NCI-H526 treated with DMSO at 0.1 percent for 48 hours (cell line): ENCODE measurements at regions not wholly inside any gene's neighbourhood (a gene's known extent, or its start where the extent isn't known, plus 50 kb on each side); places are given as distances from the start of the nearest gene placed in this dataset.
"Not testable (repeated sequence)": the region's sequence is repeated elsewhere in the genome, so short reads cannot be mapped to it uniquely, and the experiment has no call there.

ENCODE experiments used
- DNase-seq: peaks from one replicate; lab custom pipeline; 2025; lab: John Stamatoyannopoulos, UW

GRCh38 chr3:75445234-75445633, 218.9 kb upstream of the FRG2C start:
- DNase-seq = not testable (repeated sequence)

- DNase-seq = not testable (repeated sequence)
Measured at GRCh38 chr3:75446948-75447347, 217.2 kb upstream of the FRG2C start.

GRCh38 chr3:75453328-75453727, 210.8 kb upstream of the FRG2C start:
- DNase-seq = not testable (repeated sequence)

GRCh38 chr3:75453839-75454238, 210.3 kb upstream of the FRG2C start:
- DNase-seq = not testable (repeated sequence)

GRCh38 chr3:75474530-75474929, 189.6 kb upstream of the FRG2C start:
- DNase-seq = not testable (repeated sequence)

GRCh38 chr3:75496600-75496999, 167.5 kb upstream of the FRG2C start:
- not testable (repeated sequence) for DNase-seq

- not testable (repeated sequence) for DNase-seq
Measured at GRCh38 chr3:75500357-75500756, 163.8 kb upstream of the FRG2C start.

GRCh38 chr3:75502171-75502570, 162.0 kb upstream of the FRG2C start:
- DNase-seq = not testable (repeated sequence)

- not testable (repeated sequence) for DNase-seq
Measured at GRCh38 chr3:75502769-75503756, 161.1 kb upstream of the FRG2C start.

GRCh38 chr3:75506603-75507002, 157.5 kb upstream of the FRG2C start:
- no peak for DNase-seq

GRCh38 chr3:75507956-75508355, 156.2 kb upstream of the FRG2C start:
- DNase-seq = not testable (repeated sequence)

GRCh38 chr3:75527657-75528056, 136.5 kb upstream of the FRG2C start:
- DNase-seq = not testable (repeated sequence)

GRCh38 chr3:75552095-75552494, 112.0 kb upstream of the FRG2C start:
- DNase-seq = not testable (repeated sequence)

- DNase-seq = not testable (repeated sequence)
Measured at GRCh38 chr3:75564427-75564826, 99.7 kb upstream of the FRG2C start.

GRCh38 chr3:75572303-75572702, 91.8 kb upstream of the FRG2C start:
- not testable (repeated sequence) for DNase-seq

- not testable (repeated sequence) for DNase-seq
Measured at GRCh38 chr3:75579091-75579490, 85.0 kb upstream of the FRG2C start.

GRCh38 chr3:75579536-75579935, 84.6 kb upstream of the FRG2C start:
- DNase-seq = not testable (repeated sequence)

- DNase-seq = not testable (repeated sequence)
Measured at GRCh38 chr3:75579981-75580782, 83.9 kb upstream of the FRG2C start.

- DNase-seq = not testable (repeated sequence)
Measured at GRCh38 chr3:75582536-75582935, 81.6 kb upstream of the FRG2C start.

GRCh38 chr3:75583116-75583515, 81.0 kb upstream of the FRG2C start:
- not testable (repeated sequence) for DNase-seq

- DNase-seq = not testable (repeated sequence)
Measured at GRCh38 chr3:75587695-75588094, 76.4 kb upstream of the FRG2C start.

GRCh38 chr3:75590382-75590781, 73.7 kb upstream of the FRG2C start:
- not testable (repeated sequence) for DNase-seq
